Right lobe of liver (tissue), 4 donors: ENCODE measurements at regions not wholly inside any gene's neighbourhood (a gene's known extent, or its start where the extent isn't known, plus 50 kb on each side); places are given as distances from the start of the nearest gene placed in this dataset.

Experiments
- CTCF ChIP-seq, 4 donors: fragments of 200-600 bp in 3 of 4; fragments of 450-650 bp in 1 of 4; IDR thresholded peaks; one replicate each; pipeline versions ENCODE4 v1.5.1 to v1.8.0; 2016 to 2022; ENCODE audit warnings: antibody characterized with exemption in 4 of 4, mild to moderate bottlenecking in 2 of 4
- POLR2A ChIP-seq: fragments of 450-650 bp; IDR thresholded peaks from one replicate; pipeline ENCODE4 v1.6.1; 2017; ENCODE audit warnings: antibody characterized with exemption, mild to moderate bottlenecking
- donor health status: DM: no; HTN: no; CAD: no.
- donor health status: DM: no; HTN: no; CAD: no.
- donor health status: DM: no; HTN: yes; CAD: no.

- no peak for TF ChIP-seq POLR2A
- TF ChIP-seq CTCF (IDR thresholded peaks at IDR 0.05): no peak
Observed at GRCh38 chr10:120975072-120975867, 124.1 kb downstream of the WDR11 start.
